GM06990 (cell line): ENCODE measurements at regions not wholly inside any gene's neighbourhood (a gene's known extent, or its start where the extent isn't known, plus 50 kb on each side); places are given as distances from the start of the nearest gene placed in this dataset.
"Not testable (repeated sequence)": the region's sequence is repeated elsewhere in the genome, so short reads cannot be mapped to it uniquely, and the experiment has no call there.

Experiments used
- DNase-seq: peaks from one replicate; pipeline ENCODE4 v3.0.0-alpha.2; 2011; ENCODE audit not compliant: insufficient read length; ENCODE audit errors: extremely low read depth
- H3K27me3 ChIP-seq: replicated peaks from 2 replicates; pipeline ENCODE4 v1.6.0; 2011; ENCODE audit warnings: low read length; ENCODE audit not compliant: control insufficient read depth, insufficient read depth
- H3K36me3 ChIP-seq: 2 replicates; pipeline ENCODE4 v1.5.1; 2011; ENCODE audit warnings: low read length; ENCODE audit not compliant: control insufficient read depth, insufficient read depth
- H3K4me3 ChIP-seq: replicated peaks from 2 replicates; pipeline ENCODE4 v1.5.1; 2011; ENCODE audit warnings: low read depth, mild to moderate bottlenecking, control low read depth, low read length
- CTCF ChIP-seq: IDR thresholded peaks from 2 replicates; pipeline ENCODE4 v1.5.1; 2011; ENCODE audit warnings: low read length, control low read depth, mild to moderate bottlenecking, inconsistent platforms; ENCODE audit not compliant: insufficient read depth, poor library complexity, severe bottlenecking

- Histone ChIP-seq H3K27me3 (no peaks in the 10 kb centered on the region; the same call in 1 of the 2 replicates), H3K4me3 (no peak overlapping the region), H3K36me3 (no peaks in the 10 kb centered on the region)
- no peak for DNase-seq
- no peak for TF ChIP-seq CTCF
Observed at GRCh38 chr1:213596729-213597128, 391.0 kb upstream of the PROX1 start.

DNA sequence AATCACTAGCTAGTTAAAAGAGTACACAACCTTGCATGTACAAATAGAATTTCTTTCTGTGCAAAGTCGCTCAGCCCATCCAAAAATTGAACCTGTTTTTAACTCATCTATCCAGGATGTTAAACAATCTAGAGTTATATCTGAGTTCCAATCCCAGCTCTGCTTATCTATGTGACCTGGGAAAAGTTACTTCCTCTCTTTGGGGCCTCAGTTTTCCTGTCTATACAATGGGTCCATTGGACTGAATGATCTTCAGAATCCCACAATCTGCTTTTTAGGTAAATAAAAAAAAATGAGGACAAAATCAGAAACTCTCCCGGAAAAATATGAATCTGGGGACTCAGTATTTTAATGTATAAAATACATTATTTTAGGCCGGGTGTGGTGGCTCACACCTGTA lies 389.5 kb upstream of the PROX1 start:
- Histone ChIP-seq H3K27me3 (no peaks in the 10 kb centered on the region; the same call in 1 of the 2 replicates), H3K36me3 (no peaks in the 10 kb centered on the region), H3K4me3 (no peak overlapping the region)
- DNase-seq, result no peak
- TF ChIP-seq CTCF, result no peak

DNA sequence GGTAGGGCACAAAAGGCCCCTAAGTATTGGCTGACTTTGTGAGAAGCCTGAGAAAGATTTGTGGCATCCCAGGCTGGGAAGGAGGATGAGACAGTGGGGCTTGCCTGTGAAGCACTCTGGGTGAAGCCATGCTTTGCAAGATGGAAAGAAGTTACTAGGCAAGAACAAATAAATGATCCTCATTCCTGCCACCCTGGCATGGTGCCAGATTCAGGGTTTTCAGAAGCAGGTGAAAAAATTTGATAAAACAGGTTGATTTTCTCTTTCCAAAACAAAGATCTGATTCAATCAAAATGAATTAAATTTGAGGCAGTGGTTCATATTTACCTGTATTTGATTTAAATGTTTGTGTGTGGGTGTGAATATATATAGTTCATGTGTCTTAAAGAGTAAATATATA lies 386.9 kb upstream of the PROX1 start:
- H3K4me3 ChIP-seq, result no peak overlapping the region
- no peak for TF ChIP-seq CTCF
- no peaks in the 10 kb centered on the region for H3K36me3 ChIP-seq
- DNase-seq, result no peak
- H3K27me3 ChIP-seq, result no peaks in the 10 kb centered on the region; the same call in 1 of the 2 replicates

GRCh38 chr1:213601705-213602104 lies 386.1 kb upstream of the PROX1 start:
- DNase-seq, result not testable (repeated sequence)

DNA sequence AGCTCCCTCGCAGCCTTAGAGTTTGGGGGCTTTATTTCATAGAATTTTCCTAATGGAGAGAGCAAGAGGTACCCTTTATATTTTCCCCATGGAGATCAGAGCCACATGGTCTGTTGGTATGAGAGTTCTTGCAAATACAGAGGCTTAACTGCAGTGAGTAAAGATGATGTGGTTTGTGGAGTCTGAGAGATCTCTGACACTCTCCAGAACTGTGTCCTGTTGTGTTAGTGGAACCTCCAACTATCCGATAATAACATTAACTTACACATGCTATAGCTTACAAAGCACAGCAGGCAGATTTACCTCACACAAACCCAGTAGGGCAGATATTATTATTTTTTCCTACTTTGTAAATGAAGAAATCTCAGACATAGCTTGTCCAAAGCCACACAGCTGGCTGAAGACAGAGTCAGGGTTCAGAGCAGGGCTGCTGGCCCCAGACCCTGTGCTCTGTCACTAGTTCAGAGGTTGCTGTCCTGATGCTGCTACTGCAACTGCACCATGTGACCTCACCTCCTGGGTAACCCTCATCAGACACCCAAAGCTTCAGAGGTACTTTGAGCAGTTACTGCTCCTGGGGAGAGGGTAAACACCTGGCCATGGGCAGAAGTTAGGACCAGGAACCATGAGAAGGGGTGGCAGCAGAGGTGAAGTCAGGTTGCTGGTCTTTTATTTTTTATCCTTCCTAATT lies 384.8 kb upstream of the PROX1 start:
- TF ChIP-seq CTCF, result no peak
- Histone ChIP-seq H3K4me3 (no peak overlapping the region), H3K27me3 (no peaks in the 10 kb centered on the region), H3K36me3 (no peaks in the 10 kb centered on the region)
- no peak for DNase-seq

More at GRCh38 chr1:213601705-213602104, 386.1 kb upstream of the PROX1 start:
- H3K27me3 ChIP-seq, H3K36me3 ChIP-seq, H3K4me3 ChIP-seq: not testable (repeated sequence)

DNA sequence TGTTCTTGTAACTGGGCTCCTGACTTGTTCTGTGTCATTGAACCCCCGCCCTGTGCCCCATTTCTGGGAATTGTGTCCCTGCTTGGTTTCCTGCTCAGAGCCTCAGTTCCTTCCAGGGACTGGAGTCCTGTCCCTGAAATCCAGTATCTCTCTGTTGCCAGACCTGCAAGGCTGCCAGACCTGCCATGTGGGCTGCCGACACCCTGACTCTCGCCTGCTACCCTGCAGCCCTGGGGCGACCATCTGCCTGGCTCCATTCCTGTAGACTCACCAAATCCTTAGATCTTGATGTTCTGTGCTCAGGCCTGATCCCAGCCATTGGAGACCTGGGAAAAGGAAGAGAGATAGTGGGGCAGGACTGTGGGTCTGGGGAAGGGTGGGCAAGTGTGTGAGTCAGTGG lies 383.3 kb upstream of the PROX1 start:
- Histone ChIP-seq H3K36me3 (no peaks in the 10 kb centered on the region), H3K27me3 (no peaks in the 10 kb centered on the region), H3K4me3 (no peak overlapping the region)
- TF ChIP-seq CTCF, result no peak
- no peak for DNase-seq
